Testis (tissue), 2 donors: ENCODE measurements at regions not wholly inside any gene's neighbourhood (a gene's known extent, or its start where the extent isn't known, plus 50 kb on each side); places are given as distances from the start of the nearest gene placed in this dataset.

ENCODE experiments used
- POLR2A ChIP-seq: fragments of 450-650 bp; IDR thresholded peaks from one replicate; pipeline ENCODE4 v1.6.1; 2017; ENCODE audit warnings: antibody characterized with exemption, mild to moderate bottlenecking, moderate library complexity
- TF ChIP-seq, protein P1 (sequence below), 3 experiments: fragments of 450-650 bp in 2 of 3; fragments of 200-600 bp in 1 of 3; sonication (generic) in 1 of 3; IDR thresholded peaks; one replicate each; pipeline ENCODE4 v1.5.1; 2016 to 2019; ENCODE audit warnings: antibody characterized with exemption in 3 of 3, mild to moderate bottlenecking in 2 of 3, moderate library complexity in 1 of 3

DNA sequence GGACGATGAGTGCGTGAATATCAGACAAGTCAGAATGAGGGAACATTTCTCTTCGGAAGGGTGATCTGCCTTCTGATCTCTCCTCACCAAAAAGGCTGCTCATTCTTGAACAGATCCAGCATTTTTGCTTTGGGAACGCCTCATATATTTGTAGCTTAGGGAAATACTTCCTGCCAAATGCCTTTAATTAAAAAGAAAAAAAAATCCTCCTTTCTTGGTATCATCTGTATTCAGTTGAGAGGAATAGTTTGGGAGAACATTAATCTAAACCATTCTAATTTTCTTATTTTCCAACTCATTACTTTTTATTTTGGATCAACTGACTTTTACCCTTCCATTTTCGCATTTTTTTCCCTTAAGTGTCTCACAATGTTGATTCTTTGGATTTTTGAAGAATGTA lies 163.4 kb downstream of the SNX18 start:
- TF ChIP-seq POLR2A, result no peak
- TF ChIP-seq, protein P1, sequence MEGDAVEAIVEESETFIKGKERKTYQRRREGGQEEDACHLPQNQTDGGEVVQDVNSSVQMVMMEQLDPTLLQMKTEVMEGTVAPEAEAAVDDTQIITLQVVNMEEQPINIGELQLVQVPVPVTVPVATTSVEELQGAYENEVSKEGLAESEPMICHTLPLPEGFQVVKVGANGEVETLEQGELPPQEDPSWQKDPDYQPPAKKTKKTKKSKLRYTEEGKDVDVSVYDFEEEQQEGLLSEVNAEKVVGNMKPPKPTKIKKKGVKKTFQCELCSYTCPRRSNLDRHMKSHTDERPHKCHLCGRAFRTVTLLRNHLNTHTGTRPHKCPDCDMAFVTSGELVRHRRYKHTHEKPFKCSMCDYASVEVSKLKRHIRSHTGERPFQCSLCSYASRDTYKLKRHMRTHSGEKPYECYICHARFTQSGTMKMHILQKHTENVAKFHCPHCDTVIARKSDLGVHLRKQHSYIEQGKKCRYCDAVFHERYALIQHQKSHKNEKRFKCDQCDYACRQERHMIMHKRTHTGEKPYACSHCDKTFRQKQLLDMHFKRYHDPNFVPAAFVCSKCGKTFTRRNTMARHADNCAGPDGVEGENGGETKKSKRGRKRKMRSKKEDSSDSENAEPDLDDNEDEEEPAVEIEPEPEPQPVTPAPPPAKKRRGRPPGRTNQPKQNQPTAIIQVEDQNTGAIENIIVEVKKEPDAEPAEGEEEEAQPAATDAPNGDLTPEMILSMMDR (IDR thresholded peaks at IDR 0.05), result no peak
